ENCODE measurements at regions not wholly inside any gene's neighbourhood (a gene's known extent, or its start where the extent isn't known, plus 50 kb on each side); places are given as distances from the start of the nearest gene placed in this dataset.

- no peaks in the 10 kb centered on the region for H3K27me3 Mint-ChIP-seq (ENCODE audit: low read depth, unreplicated experiment)
- Histone ChIP-seq H3K36me3 (ENCODE audit: insufficient read depth, low read length) (no peaks in the 10 kb centered on the region), H3K4me2 (ENCODE audit: low read length) (no peak overlapping the region), H3K9ac (ENCODE audit: low read length) (no peak overlapping the region), H3K27me3 (ENCODE audit: insufficient read depth, low read length) (no peaks in the 10 kb centered on the region), H4K20me1 (ENCODE audit: insufficient read depth, low read length) (no peaks in the 10 kb centered on the region), H3K4me1 (ENCODE audit: insufficient read depth, low read length) (no peaks in the 10 kb centered on the region), H3K9me3 (ENCODE audit: insufficient read depth, low read depth, low read length) (peaks cover 3% of the 10 kb centered on the region), H3K4me3 (ENCODE audit: insufficient read depth, low read depth, low read length) (no peak overlapping the region), H2AFZ (ENCODE audit: low read depth, low read length) (no peak overlapping the region), H3K27ac (ENCODE audit: low read depth, low read length) (no peak overlapping the region), H3K79me2 (ENCODE audit: insufficient read depth, low read length) (no peaks in the 10 kb centered on the region)
- DNase-seq (ENCODE audit: low read depth) = no peak
- no peaks in the 10 kb centered on the region for H3K36me3 Mint-ChIP-seq (ENCODE audit: low read depth, unreplicated experiment)
- no peaks in the 10 kb centered on the region for H3K4me1 Mint-ChIP-seq (ENCODE audit: low read depth, unreplicated experiment)
- FAIRE-seq = no peak
- H3K27ac Mint-ChIP-seq (ENCODE audit: unreplicated experiment) = no peak overlapping the region
- no peak for TF ChIP-seq CTCF (IDR thresholded peaks at IDR 0.05; ENCODE audit: insufficient read depth, low read depth, low read length)
- no peak for TF ChIP-seq EZH2 (IDR thresholded peaks at IDR 0.05; ENCODE audit: insufficient read depth, low read length)
- no peaks in the 10 kb centered on the region for H3K9me3 Mint-ChIP-seq (ENCODE audit: unreplicated experiment)
- no peak overlapping the region for H3K4me3 Mint-ChIP-seq (ENCODE audit: unreplicated experiment)
Measured at GRCh38 chr1:4346131-4346530, 308.3 kb upstream of the AJAP1 start.

DNA sequence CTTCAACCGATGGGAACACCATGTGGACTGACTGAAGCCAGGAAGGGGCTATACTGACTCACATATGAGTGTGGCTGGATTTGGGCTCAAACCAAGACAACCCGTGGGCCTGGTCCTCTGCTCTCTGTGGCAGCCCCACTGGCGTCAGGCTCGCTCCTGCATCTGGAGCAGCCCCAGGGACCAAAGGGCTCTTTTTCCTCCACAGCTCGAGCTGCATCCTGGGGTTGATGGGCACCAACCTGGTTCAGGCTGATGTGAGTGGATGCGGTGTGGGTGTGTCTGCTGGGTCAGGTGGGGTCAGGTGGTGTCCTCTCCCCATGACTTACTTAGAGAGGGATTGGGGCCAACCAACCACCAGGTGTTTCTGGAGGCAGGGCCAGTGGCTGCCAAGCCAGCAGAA lies 303.0 kb upstream of the AJAP1 start:
- Histone ChIP-seq H4K20me1 (ENCODE audit: insufficient read depth, low read length) (no peaks in the 10 kb centered on the region), H3K79me2 (ENCODE audit: insufficient read depth, low read length) (no peaks in the 10 kb centered on the region), H2AFZ (ENCODE audit: low read depth, low read length) (no peak overlapping the region), H3K27ac (ENCODE audit: low read depth, low read length) (no peak overlapping the region), H3K27me3 (ENCODE audit: insufficient read depth, low read length) (no peaks in the 10 kb centered on the region), H3K36me3 (ENCODE audit: insufficient read depth, low read length) (no peaks in the 10 kb centered on the region), H3K9ac (ENCODE audit: low read length) (no peak overlapping the region), H3K4me3 (ENCODE audit: insufficient read depth, low read depth, low read length) (no peak overlapping the region), H3K9me3 (ENCODE audit: insufficient read depth, low read depth, low read length) (peaks cover 3% of the 10 kb centered on the region), H3K4me1 (ENCODE audit: insufficient read depth, low read length) (no peaks in the 10 kb centered on the region), H3K4me2 (ENCODE audit: low read length) (no peak overlapping the region)
- FAIRE-seq = no peak
- TF ChIP-seq CTCF (IDR thresholded peaks at IDR 0.05; ENCODE audit: insufficient read depth, low read depth, low read length) = no peak
- no peak for TF ChIP-seq EZH2 (IDR thresholded peaks at IDR 0.05; ENCODE audit: insufficient read depth, low read length)
- Mint-ChIP-seq H3K9me3 (ENCODE audit: unreplicated experiment) (peaks cover 6% of the 10 kb centered on the region), H3K36me3 (ENCODE audit: low read depth, unreplicated experiment) (no peaks in the 10 kb centered on the region), H3K4me1 (ENCODE audit: low read depth, unreplicated experiment) (no peaks in the 10 kb centered on the region), H3K4me3 (ENCODE audit: unreplicated experiment) (no peak overlapping the region), H3K27me3 (ENCODE audit: low read depth, unreplicated experiment) (peaks cover under 1% of the 10 kb centered on the region), H3K27ac (ENCODE audit: unreplicated experiment) (no peak overlapping the region)
- DNase-seq (ENCODE audit: low read depth) = no peak

- no peaks in the 10 kb centered on the region for H3K27me3 ChIP-seq (ENCODE audit: insufficient read depth, low read length)
- Mint-ChIP-seq H3K27me3 (ENCODE audit: low read depth, unreplicated experiment) (peaks cover 8% of the 10 kb centered on the region), H3K4me3 (ENCODE audit: unreplicated experiment) (no peak overlapping the region), H3K4me1 (ENCODE audit: low read depth, unreplicated experiment) (no peaks in the 10 kb centered on the region), H3K27ac (ENCODE audit: unreplicated experiment) (no peak overlapping the region), H3K36me3 (ENCODE audit: low read depth, unreplicated experiment) (no peaks in the 10 kb centered on the region), H3K9me3 (ENCODE audit: unreplicated experiment) (peaks cover 9% of the 10 kb centered on the region)
- DNase-seq (ENCODE audit: low read depth) = no peak
- no peak overlapping the region for H3K27ac ChIP-seq (ENCODE audit: low read depth, low read length)
- H3K36me3 ChIP-seq (ENCODE audit: insufficient read depth, low read length) = no peaks in the 10 kb centered on the region
- FAIRE-seq = no peak
- H3K9ac ChIP-seq (ENCODE audit: low read length) = no peak overlapping the region
- H3K4me3 ChIP-seq (ENCODE audit: insufficient read depth, low read depth, low read length) = no peak overlapping the region
- no peak overlapping the region for H2AFZ ChIP-seq (ENCODE audit: low read depth, low read length)
- no peaks in the 10 kb centered on the region for H3K4me1 ChIP-seq (ENCODE audit: insufficient read depth, low read length)
- TF ChIP-seq CTCF (IDR thresholded peaks at IDR 0.05; ENCODE audit: insufficient read depth, low read depth, low read length) (no peak), EZH2 (IDR thresholded peaks at IDR 0.05; ENCODE audit: insufficient read depth, low read length) (no peak)
- H3K4me2 ChIP-seq (ENCODE audit: low read length) = no peak overlapping the region
- no peaks in the 10 kb centered on the region for H3K79me2 ChIP-seq (ENCODE audit: insufficient read depth, low read length)
- H3K9me3 ChIP-seq (ENCODE audit: insufficient read depth, low read depth, low read length) = peaks cover 3% of the 10 kb centered on the region
- H4K20me1 ChIP-seq (ENCODE audit: insufficient read depth, low read length) = no peaks in the 10 kb centered on the region
Measured at GRCh38 chr1:4353090-4353856, 301.1 kb upstream of the AJAP1 start.
